SK-N-SH treated with all-trans-retinoic acid at 6 μM for 48 hours (cell line): ENCODE measurements at regions not wholly inside any gene's neighbourhood (a gene's known extent, or its start where the extent isn't known, plus 50 kb on each side); places are given as distances from the start of the nearest gene placed in this dataset.

Source experiments
- ESRRG ChIP-seq: fragments of 250-450 bp; sonication (Bioruptor Pico); IDR thresholded peaks from 2 replicates; pipeline ENCODE4 v1.6.1; 2021; ENCODE audit warnings: mild to moderate bottlenecking
- POU6F1 ChIP-seq: fragments of 250-450 bp; sonication (Bioruptor Pico); IDR thresholded peaks from 2 replicates; pipeline ENCODE4 v1.8.0; 2021; ENCODE audit warnings: low read depth, mild to moderate bottlenecking, moderate library complexity, borderline replicate concordance
- PPARA ChIP-seq: fragments of 250-450 bp; sonication (Bioruptor Pico); IDR thresholded peaks from 2 replicates; pipeline ENCODE4 v1.5.0; 2020; ENCODE audit warnings: mild to moderate bottlenecking, borderline replicate concordance
- RARB ChIP-seq: fragments of 250-450 bp; sonication (Bioruptor Pico); IDR thresholded peaks from 2 replicates; pipeline ENCODE4 v1.8.0; 2021; ENCODE audit warnings: mild to moderate bottlenecking, moderate library complexity
- TCF4 ChIP-seq: fragments of 250-450 bp; sonication (Bioruptor Pico); IDR thresholded peaks from 2 replicates; pipeline ENCODE4 v1.8.0; 2021; ENCODE audit warnings: mild to moderate bottlenecking, moderate library complexity, borderline replicate concordance
- TSHZ2 ChIP-seq: fragments of 250-450 bp; sonication (Bioruptor Pico); IDR thresholded peaks from 2 replicates; pipeline ENCODE4 v1.5.0; 2020; ENCODE audit warnings: mild to moderate bottlenecking, moderate library complexity

- TF ChIP-seq TCF4 (no peak), ESRRG (CRISPR knock-in tag) (no peak), TSHZ2 (no peak), POU6F1 (CRISPR knock-in tag) (no peak), PPARA (CRISPR knock-in tag) (no peak), RARB (CRISPR knock-in tag) (no peak)
Observed at GRCh38 chr18:42340423-42341009, 385.5 kb downstream of the PIK3C3 start.
